GM04503 (cell line): ENCODE measurements at regions not wholly inside any gene's neighbourhood (a gene's known extent, or its start where the extent isn't known, plus 50 kb on each side); places are given as distances from the start of the nearest gene placed in this dataset.
"Not testable (repeated sequence)": the region's sequence is repeated elsewhere in the genome, so short reads cannot be mapped to it uniquely, and the experiment has no call there.

Experiments used
- DNase-seq: peaks from one replicate; pipeline ENCODE4 v3.0.0-alpha.2; 2012; ENCODE audit warnings: low read depth

GRCh38 chrX:45669715-45670340 lies 469.2 kb upstream of the DIPK2B start:
- DNase-seq: no peak

- peak; percentile 86 for DNase-seq
Observed at GRCh38 chrX:45668686-45669443, 468.2 kb upstream of the DIPK2B start.

GRCh38 chrX:45667666-45668065 lies 467.0 kb upstream of the DIPK2B start:
- no peak for DNase-seq

GRCh38 chrX:45664727-45665290 lies 464.1 kb upstream of the DIPK2B start:
- no peak for DNase-seq

- no peak for DNase-seq
Observed at GRCh38 chrX:45660477-45660876, 459.8 kb upstream of the DIPK2B start.

- no peak for DNase-seq
Observed at GRCh38 chrX:45633419-45633818, 432.7 kb upstream of the DIPK2B start.

GRCh38 chrX:45632506-45632905 lies 431.8 kb upstream of the DIPK2B start:
- no peak for DNase-seq

GRCh38 chrX:45630078-45630477 lies 429.4 kb upstream of the DIPK2B start:
- DNase-seq: no peak

GRCh38 chrX:45628041-45628440 lies 427.4 kb upstream of the DIPK2B start:
- no peak for DNase-seq

GRCh38 chrX:45623266-45623665 lies 422.6 kb upstream of the DIPK2B start:
- peak; percentile 97 for DNase-seq

GRCh38 chrX:45622538-45622937 lies 421.9 kb upstream of the DIPK2B start:
- peak; percentile 66 for DNase-seq

- DNase-seq: no peak
Observed at GRCh38 chrX:45622042-45622423, 421.4 kb upstream of the DIPK2B start.

GRCh38 chrX:45621376-45622041 lies 420.8 kb upstream of the DIPK2B start:
- peak; percentile 58 for DNase-seq

- no peak for DNase-seq
Observed at GRCh38 chrX:45619290-45619689, 418.6 kb upstream of the DIPK2B start.

GRCh38 chrX:45615591-45615990 lies 414.9 kb upstream of the DIPK2B start:
- not testable (repeated sequence) for DNase-seq

GRCh38 chrX:45614853-45615252 lies 414.2 kb upstream of the DIPK2B start:
- no peak for DNase-seq

- DNase-seq: peak; percentile 43
Observed at GRCh38 chrX:45602151-45602550, 401.5 kb upstream of the DIPK2B start.

- DNase-seq: no peak
Observed at GRCh38 chrX:45601052-45601451, 400.4 kb upstream of the DIPK2B start.

GRCh38 chrX:45598861-45599260 lies 398.2 kb upstream of the DIPK2B start:
- peak; percentile 76 for DNase-seq

- DNase-seq: no peak
Observed at GRCh38 chrX:45596188-45596808, 395.6 kb upstream of the DIPK2B start.

GRCh38 chrX:45592101-45592500 lies 391.4 kb upstream of the DIPK2B start:
- no peak for DNase-seq

GRCh38 chrX:45591650-45592049 lies 391.0 kb upstream of the DIPK2B start:
- no peak for DNase-seq
